ENCODE measurements at regions not wholly inside any gene's neighbourhood (a gene's known extent, or its start where the extent isn't known, plus 50 kb on each side); places are given as distances from the start of the nearest gene placed in this dataset. TPM values are rescaled to one million over a fixed set of nuclear protein-coding genes. Genes with fewer than 3 reads are reported as not detected.

- DNase-seq (ENCODE audit: low spot score), result no peak
Measured at GRCh38 chr6:127053875-127054235, 64.6 kb upstream of the RSPO3 start.

DNA sequence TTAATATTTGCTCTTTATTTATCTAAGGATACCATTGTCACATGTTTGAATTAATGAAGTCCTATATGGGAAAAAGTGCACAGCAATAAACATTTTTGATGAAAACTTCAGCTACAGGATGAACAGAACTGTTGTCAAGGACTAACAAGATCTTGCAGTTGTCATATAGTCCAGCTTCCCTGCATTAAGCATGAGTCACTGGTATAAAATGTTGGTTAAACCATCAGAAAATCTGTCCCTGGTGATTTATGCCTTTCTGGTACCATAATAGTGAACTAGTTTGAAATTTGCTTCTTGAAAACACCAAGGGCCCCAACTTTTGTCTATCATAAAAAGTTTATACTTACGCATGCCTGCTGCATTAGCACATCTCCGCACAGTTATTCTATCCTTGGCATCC is 60.4 kb upstream of the RSPO3 start:
- no peak for DNase-seq (ENCODE audit: low spot score)

- DNase-seq (ENCODE audit: low spot score), result no peak
Measured at GRCh38 chr6:127058936-127059335, 59.5 kb upstream of the RSPO3 start.

Small RNAs in the stretch of these regions (microRNA-seq; reads per million reads assigned to microRNA genes)
- gene MIR588 (ENCODE audit: borderline number of aligned reads), result not detected

Data from mesenteric fat pad (tissue), 1 donor.